ENCODE measurements at regions not wholly inside any gene's neighbourhood (a gene's known extent, or its start where the extent isn't known, plus 50 kb on each side); places are given as distances from the start of the nearest gene placed in this dataset.
"Not testable (repeated sequence)": the region's sequence is repeated elsewhere in the genome, so short reads cannot be mapped to it uniquely, and the experiment has no call there.

DNA sequence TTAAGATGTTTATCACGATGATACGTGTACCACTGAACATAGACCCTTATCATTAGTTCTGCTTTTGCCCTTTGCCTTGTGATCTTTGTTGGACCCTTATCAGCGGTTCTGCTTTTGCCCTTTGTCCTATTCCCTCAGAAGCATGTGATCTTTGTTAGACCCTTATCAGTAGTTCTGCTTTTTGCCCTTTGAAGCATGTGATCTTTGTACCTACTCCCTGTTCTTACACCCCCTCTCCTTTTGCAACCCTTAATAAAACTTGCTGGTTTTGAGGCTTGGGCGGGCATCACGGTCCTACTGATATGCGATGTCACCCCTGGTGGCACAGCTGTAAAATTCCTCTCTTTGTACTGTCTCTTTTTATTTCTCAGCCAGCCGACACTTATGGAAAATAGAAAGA lies 117.0 kb downstream of the SDHAF3 start:
- not testable (repeated sequence) for DNase-seq

DNA sequence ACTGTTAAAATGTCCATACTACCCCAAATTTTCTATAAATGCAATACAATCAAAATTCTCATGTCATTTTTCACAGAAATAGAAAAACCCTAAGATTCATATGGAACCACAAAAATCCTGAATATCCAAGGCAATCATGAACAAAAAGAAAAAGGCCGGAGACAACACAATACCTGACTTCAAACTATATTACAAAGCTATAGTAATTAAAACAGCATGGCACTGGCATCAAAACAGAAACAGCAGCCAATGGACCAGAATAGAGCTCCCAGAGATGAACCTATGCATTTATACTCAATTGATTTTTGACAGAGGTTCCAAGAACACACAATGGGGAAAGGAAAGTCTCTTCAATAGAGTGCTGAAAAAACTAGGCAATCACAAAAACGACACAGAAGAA lies 128.8 kb downstream of the SDHAF3 start:
- no peak for DNase-seq

DNA sequence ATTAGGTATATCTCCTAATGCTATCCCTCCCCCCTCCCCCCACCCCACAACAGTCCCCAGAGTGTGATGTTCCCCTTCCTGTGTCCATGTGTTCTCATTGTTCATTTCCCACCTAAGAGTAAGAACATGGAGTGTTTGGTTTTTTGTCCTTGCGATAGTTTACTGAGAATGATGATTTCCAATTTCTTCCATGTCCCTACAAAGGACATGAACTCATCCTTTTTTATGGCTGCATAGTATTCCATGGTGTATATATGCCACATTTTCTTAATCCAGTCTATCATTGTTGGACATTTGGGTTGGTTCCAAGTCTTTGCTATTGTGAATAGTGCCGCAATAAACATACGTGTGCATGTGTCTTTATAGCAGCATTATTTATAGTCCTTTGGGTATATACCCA lies 140.7 kb downstream of the SDHAF3 start:
- not testable (repeated sequence) for DNase-seq

DNA sequence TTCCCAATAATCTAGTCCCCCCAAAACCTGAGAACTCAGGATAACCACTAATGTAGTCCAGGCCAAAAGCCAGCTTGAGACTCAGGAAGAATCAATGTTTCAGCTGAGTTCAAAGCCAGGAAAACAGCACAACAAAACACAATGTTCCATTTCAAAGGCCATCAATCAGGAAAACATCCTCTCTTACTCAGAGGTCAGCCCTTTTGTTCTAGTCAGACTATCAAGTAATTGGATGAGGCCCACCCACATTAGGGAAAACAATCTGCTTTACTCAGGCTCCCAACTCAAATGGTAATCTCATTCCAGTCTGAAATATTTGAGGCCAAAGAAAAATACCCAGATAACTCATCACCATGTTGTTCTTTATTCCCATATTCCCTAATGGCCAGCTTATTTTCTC lies 152.2 kb downstream of the SDHAF3 start:
- no peak for DNase-seq

DNA sequence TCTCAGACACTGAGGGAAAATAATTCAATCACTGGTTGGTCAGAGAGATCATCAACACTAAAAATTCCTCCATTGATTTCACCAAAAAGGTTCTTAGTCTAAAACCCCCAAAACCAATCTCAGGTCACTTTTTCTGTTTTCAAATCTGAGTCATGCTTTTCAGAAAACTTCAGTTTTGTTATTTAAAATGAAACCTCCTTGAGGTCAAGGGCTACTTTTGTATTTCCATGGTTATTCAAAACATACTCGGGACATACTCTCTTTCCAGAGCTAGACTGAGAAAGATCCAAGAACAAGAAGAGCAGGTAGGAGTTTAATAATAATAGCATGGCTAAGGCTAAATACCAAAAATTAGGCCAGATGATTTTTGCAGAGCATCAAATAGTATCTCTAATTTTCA lies 152.8 kb downstream of the SDHAF3 start:
- no peak for DNase-seq

DNA sequence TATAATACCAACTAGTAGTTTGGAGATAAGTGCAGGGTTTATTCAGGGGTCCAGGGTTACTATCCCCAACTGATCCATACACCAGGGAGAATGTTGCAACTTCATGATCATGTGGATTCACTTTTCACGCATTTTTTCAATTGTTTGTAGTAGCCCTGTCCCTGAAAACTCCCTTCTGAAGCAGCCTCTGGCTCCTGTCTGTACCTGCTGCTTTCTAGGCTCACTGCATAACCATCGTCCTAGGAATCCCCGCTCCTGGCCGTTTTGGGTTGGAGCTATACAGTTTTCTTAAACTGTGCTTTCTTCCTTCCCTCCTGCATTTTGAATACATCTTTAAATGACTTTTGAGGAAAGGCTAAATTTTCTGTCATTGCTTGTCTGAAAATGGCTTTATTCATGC lies 154.1 kb downstream of the SDHAF3 start:
- DNase-seq = no peak

DNA sequence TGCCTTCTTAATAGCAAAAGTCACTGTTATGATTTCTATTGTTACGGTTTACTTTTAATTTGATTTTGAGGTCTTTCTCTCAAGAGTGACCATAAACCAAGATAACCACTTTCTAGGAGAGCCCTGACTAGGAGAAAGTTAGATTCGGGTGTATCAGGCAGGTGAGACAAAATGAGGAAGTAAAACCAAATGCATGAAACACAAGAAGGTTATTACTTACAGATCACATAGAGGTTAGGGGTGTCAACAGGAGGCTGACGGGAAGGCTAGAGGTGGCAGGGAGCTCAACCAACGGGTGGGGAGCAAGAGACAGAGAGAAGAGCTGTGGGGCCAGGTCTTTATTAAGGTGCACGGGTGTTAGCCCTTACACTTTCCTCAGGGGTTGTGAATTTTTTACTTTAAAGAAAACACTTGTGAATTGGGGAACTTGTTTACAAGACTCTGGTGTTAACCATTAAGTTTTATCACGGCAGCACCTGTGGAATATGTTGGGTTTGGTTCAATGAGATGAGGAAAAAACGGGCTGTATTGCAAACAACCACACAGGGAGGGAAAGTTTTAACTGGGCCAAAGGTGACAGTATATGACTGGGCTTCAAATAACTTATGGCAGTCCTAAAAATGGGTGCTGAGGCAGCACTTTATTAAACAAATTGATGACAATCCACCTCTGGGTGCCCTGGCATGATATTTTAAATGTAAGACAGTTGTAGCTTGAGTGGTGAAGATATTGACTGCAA lies 154.9 kb downstream of the SDHAF3 start:
- no peak for DNase-seq

DNA sequence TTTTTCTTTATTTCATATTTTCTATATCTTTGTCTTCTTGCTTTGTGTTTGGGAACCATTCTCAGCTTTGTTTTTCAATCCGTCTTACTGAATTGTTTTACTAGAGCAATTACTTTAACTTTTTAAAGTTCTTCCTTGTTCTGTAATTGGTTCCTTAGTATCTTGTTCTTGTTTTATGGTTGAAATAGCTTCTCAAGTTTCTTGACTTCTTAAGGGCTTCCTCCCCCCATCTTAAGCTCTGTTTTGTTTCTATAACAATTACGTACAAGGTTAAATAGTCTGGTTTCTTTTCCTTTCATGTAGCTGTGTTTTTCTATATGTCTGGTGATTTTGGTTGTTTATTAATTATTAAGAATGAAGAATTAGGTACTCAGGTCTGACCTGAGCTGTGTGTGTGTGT lies 158.0 kb downstream of the SDHAF3 start:
- DNase-seq = no peak

DNA sequence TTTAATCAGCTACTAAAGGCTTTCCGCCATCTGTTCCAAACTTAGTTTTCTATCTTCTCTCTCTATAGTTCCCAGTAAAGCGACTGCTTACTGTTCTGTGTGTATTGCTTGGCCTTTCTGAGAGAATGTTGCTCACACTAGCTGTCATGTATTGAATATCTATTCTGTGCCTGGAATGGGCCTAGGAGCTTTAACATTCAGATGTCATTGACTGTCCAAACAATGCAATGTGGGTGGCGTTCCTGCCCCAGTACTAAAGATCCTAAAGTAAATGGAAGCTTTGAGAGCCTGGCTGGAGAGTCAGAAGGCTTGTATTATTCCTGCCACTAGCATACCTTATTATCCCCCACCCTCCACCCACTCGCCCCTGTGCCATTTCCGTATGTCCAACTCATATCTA lies 163.5 kb downstream of the SDHAF3 start:
- no peak for DNase-seq

DNA sequence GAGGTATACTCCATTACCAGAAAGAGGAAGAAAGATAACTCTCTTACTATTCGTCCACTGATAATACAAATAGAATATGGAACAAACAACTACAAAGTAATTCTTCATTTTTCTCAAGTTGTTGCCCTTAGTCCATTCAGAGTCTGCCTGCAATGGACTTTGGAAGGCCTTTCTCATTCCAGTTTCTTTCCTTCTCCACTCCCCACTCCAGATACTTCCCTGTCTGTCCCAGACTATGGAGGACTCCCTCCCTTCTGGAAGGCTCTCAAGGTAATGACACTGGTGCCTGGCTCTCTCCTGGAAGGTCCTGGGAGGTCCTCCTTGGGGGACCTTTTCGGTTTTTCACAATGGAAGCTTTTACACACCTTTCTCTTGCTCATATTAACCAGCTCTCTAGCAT lies 167.8 kb downstream of the SDHAF3 start:
- DNase-seq = no peak

DNA sequence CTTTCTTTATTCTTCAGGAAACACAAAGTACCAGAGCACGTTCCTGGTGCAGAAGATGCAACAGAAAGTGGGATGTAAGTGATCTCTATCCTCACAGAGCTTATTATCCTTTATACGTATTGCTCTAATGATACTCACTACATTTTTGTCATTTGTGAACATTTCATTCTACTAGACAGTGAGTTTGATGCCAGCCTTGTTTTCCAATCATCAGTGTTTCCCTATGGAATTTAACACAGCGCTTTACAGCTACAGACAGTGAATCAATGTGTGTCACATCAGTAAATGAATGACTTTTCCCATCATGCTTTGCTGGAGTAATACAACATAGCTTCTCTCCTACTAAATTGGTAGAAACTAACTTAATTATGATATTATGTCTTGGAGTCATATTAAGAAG lies 175.5 kb downstream of the SDHAF3 start:
- no peak for DNase-seq

DNA sequence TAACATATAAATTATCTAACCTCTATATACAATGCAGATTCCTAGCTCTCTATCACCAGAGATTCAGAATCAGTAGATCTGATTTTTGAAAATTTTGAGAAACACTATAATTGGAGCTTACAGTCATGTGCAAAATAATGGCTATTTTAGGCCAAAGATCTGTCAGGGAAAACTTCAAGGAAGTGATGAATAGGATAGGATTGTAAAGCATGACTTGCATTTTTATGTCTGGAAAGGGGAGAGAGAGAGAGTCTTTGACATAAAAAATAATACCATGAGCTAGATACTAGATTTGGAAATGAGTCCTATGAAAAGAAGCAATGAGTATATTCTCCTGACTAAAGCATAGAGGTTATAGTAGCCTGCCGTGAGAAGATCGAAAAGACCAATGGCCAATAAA lies 181.1 kb downstream of the SDHAF3 start:
- no peak for DNase-seq

DNA sequence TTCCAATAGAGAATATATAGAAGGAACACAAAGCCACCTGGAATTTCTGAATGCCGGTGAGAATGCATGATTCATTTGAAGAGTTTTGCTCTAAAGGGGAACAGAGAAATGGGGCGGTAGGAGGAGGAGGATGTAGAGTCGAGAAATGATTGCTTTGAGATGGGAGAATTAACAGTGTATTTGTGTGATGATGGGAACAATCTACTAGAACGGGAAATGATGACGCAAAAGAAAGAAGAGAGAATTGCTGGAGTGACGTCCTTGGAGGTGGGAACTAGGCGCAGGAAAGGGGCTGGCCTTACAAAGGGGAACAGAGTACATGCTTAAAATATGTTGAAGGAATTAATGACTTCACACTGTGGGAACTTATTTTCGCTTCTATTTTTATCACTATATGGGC lies 188.1 kb downstream of the SDHAF3 start:
- no peak for DNase-seq

DNA sequence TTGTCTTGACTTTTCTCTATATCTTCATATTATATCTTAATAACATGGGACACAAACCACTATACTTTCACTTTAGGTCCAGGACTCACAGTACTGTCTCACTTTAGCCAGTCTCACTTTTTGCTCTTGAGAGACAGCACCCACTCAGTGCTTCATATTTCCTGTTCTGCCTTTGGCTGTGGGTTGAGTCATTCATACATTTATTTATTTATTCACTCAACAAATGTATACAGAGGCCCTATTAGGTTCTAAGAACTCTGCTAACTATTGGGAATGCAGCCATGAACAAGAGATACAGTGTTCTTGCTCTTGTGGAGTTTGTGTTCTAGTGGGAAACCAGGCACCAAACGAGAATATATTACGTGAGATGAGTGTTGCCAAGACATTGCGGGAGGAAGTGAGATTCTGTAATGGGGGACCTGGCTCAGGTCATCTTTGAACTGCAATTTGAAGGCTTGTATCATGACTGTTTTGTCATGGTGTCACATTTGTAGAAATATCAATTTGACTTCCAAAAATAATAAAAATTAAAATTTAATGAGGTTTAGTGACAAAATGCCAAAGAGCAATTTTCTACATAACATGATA lies 190.1 kb downstream of the SDHAF3 start:
- DNase-seq = no peak

DNA sequence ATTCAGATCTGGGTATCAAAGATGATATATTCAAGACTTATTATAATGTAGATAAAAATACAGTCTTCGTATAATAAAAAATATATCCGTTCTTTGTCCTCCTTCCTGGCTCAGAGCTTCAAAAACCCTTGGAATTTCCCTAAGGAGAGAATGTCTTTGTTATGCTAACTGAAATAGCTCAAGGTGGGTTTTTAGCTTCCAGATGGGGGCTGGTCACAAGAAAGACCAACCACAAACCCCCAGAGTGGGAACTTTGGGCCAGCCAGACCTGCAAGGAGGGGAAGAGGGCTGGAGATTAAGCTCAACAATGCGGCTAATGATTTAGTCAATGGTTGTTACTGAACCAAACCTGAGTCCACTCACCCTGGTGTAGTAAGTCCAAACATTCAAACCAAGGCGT lies 196.4 kb downstream of the SDHAF3 start:
- no peak for DNase-seq

DNA sequence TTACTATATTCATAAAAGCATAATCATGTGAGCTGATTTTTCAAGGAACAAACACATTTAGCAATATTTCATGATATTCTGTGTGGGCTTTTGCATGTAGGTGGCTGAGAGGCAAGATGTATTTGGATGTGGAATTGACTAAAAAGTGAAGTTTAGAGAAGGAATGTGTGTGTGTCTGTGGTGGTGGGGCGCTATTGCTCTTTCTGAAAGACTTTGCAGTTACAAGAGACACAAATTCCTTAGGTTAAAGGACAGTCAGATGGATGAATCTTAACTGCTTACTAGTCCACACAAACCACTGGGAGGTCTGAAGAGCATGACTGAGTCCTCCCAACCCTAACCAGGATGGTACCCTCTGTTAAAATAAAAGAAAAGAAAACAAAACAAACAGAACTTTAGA lies 200.1 kb downstream of the SDHAF3 start:
- DNase-seq = no peak

DNA sequence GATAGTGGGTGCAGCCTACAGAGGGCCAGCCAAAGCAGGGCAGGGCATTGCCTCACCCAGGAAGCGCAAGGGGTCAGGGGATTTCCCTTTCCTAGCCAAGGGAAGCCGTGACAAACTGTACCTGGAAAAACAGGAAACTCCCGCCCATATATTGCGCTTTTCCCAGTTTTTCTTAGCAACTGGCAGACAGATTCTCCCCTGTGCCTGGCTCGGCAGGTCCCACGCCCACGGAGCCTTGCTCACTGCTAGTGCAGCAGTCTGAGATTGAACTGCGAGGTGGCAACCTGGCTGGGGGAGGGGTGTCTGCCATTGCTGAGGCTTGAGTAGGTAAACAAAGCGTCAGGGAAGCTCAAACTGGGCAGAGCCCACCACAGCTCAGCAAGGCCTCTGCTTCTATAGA lies 212.4 kb downstream of the SDHAF3 start:
- DNase-seq = not testable (repeated sequence)

DNA sequence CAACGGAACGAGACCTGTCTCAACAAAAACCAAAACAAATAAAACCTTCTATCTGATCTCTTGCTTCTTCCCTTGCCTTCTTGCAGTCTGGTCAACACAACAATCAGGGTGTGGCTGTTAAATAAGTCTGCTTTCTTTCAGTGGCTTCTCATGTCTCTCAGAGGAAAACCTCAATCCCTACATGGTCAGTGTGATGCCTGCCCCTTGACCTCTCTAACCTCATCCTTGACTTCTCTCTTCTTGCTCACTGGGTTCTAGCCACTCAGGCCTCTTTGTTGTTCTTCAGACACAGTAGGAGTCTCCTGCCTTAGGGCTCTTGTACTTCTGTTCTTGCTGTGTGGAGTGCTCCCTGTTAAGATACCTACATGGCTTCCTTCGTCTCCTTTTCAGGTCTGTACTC lies 220.4 kb downstream of the SDHAF3 start:
- DNase-seq = no peak

DNA sequence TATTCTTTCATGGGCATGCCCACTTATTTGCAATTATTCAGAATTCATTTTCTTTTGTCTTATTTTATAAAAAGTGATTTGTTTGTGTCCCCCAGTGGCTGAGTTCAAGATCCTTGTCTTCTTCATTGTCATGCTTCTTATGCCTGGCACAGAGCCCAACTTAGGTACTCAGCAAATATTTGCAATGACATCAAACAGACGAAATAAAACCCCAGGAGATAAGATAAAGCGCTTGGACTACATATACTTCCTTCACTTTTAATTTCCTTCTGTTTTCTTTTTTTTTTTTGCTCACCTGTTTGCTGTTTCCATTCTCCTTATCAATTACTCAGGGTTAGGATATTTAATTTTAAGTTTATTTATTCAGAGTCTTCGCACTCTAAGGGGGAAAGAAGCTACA lies 225.0 kb downstream of the SDHAF3 start:
- no peak for DNase-seq

DNA sequence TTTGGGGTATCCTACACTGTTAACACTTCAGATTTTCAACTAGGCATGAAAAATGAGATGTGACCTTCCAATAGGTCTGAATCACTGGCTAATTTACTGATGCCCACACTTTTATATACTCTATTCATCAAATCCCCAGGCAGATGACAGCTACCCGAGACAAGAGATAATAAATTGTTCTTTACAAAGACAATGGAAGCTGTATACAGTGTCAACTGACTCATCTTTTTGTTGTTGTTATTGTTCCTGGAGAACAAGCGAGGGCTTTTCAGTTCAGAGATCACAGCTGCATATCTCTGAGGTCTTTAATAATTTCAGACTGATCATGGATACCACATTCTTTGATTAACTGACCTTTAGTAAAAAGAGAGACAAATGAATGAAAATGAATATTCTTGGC lies 228.9 kb downstream of the SDHAF3 start:
- DNase-seq = no peak

DNA sequence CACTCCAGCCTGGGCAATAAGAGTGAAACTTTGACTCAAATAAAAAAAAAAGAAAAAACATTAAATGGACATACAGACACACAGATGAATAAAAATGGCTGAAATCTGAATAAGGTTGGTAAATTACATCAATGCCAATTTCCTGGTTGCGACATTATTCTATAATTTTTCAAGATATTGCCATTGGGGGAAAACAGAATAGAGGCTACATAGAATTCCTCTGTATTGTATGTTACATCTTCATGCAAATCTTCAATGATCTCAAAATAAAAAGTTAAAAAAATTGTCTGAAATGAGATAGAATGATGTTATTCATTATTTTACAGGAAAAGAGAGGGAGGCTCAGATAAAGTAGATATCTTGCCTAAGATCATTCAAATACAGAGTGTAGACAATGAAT lies 234.0 kb downstream of the SDHAF3 start:
- no peak for DNase-seq

DNA sequence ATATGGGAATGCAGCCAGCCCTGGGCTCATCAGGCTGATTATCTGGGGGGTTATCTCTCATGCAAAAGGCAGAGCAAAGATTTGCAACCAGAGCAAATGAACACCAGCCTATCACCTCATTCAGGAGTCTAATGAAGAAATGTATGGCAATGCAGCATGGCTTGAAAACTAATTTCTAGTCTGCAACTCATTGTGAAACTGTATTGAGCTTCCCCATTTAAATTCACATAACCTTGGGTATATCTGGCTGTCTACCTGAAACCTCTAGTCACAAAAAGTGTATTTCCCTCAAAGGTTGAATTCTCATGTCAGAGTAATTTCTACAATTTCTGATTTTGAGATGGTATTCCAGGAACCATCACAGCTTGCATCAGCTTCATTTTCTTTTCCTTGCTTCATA lies 240.0 kb downstream of the SDHAF3 start:
- DNase-seq = no peak

DNA sequence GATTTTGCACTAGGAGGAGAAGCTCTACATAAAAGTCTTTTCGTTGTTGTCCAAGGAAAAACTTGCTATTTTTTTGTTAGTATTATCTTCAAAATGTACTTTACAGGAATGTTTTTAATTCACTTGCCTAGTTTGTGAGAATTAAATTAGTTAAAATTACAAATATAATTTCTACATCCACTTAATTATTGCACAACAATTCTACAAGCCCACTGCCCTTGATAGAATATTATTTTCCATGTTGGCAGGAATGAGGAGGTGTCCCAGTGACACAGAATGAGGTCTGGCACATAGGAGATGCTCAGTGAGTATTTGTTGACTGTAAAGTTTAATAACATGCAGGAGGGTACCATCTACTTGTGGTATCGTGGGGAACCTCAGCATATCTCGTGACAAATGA lies 255.4 kb downstream of the SDHAF3 start:
- no peak for DNase-seq

DNA sequence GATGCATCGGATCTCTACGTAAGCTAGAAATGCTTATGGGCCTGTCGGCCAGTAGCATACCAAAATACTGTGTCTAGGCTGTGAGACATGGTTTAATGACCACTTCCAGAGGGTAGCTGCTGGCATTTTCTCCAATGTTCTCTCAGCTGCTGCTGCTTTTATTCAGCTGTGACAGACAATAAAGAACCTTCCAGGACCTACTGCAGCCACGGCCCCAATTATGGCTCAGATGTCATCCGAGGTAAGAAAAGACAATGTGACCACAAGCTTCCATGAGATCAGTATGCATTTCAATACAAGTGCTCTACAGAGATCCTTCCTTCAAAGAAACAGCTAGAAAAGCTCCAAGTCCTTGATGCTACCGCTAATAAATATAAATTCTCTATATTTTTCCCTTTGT lies 256.2 kb downstream of the SDHAF3 start:
- no peak for DNase-seq
